ENCODE measurements at regions not wholly inside any gene's neighbourhood (a gene's known extent, or its start where the extent isn't known, plus 50 kb on each side); places are given as distances from the start of the nearest gene placed in this dataset.

- no peak for DNase-seq
Measured at GRCh38 chr22:48754611-48755058, 1073.0 kb downstream of the BRD1 start.

- no peak for DNase-seq
Measured at GRCh38 chr22:48753752-48754517, 1073.7 kb downstream of the BRD1 start.

- DNase-seq: no peak
Measured at GRCh38 chr22:48753381-48753730, 1074.3 kb downstream of the BRD1 start.

GRCh38 chr22:48752451-48753380, 1075.0 kb downstream of the BRD1 start:
- DNase-seq: no peak

GRCh38 chr22:48751539-48752437, 1075.9 kb downstream of the BRD1 start:
- no peak for DNase-seq

- DNase-seq: no peak
Measured at GRCh38 chr22:48750826-48751440, 1076.7 kb downstream of the BRD1 start.

- DNase-seq: no peak
Measured at GRCh38 chr22:48750282-48750681, 1077.4 kb downstream of the BRD1 start.

GRCh38 chr22:48749555-48750227, 1078.0 kb downstream of the BRD1 start:
- DNase-seq: no peak

- DNase-seq: no peak
Measured at GRCh38 chr22:48748860-48749554, 1078.7 kb downstream of the BRD1 start.

GRCh38 chr22:48748113-48748859, 1079.4 kb downstream of the BRD1 start:
- DNase-seq: no peak

GRCh38 chr22:48746789-48747425, 1080.8 kb downstream of the BRD1 start:
- no peak for DNase-seq

GRCh38 chr22:48745842-48746788, 1081.6 kb downstream of the BRD1 start:
- no peak for DNase-seq

GRCh38 chr22:48744967-48745841, 1082.5 kb downstream of the BRD1 start:
- DNase-seq: no peak

- DNase-seq: no peak
Measured at GRCh38 chr22:48744283-48744641, 1083.4 kb downstream of the BRD1 start.

GRCh38 chr22:48743601-48744282, 1083.9 kb downstream of the BRD1 start:
- no peak for DNase-seq

- DNase-seq: no peak
Measured at GRCh38 chr22:48742556-48743343, 1084.9 kb downstream of the BRD1 start.

Measured in inflammatory macrophage treated with lipopolysaccharide for 4 hours (primary cell).